Thoracic aorta (tissue), 2 donors: ENCODE measurements at regions not wholly inside any gene's neighbourhood (a gene's known extent, or its start where the extent isn't known, plus 50 kb on each side); places are given as distances from the start of the nearest gene placed in this dataset.

Experiments used
- ATAC-seq: fragments of 150-250 bp; one replicate; pipeline ENCODE4 v1.8.0; 2017; ENCODE audit warnings: low read depth; ENCODE audit not compliant: insufficient number of reproducible peaks, low FRiP score
- DNase-seq: peaks from one replicate; pipeline ENCODE4 v3.0.0-alpha.2; 2020; ENCODE audit warnings: low spot score
- H3K27ac ChIP-seq, 2 donors: fragments of 200-600 bp; sonication (generic); 1 replicate in 1 of 2; 2 replicates in 1 of 2; pipeline ENCODE4 v1.5.1; 2016; ENCODE audit warnings: mild to moderate bottlenecking in 2 of 2, moderate library complexity in 2 of 2
- H3K27me3 ChIP-seq: fragments of 200-600 bp; sonication (generic); replicated peaks from 2 replicates; pipeline ENCODE4 v1.6.0; 2016; ENCODE audit warnings: mild to moderate bottlenecking; ENCODE audit not compliant: insufficient read depth
- H3K36me3 ChIP-seq: fragments of 200-600 bp; sonication (generic); one replicate; pipeline ENCODE4 v1.5.1; 2016
- H3K4me1 ChIP-seq, 2 donors: fragments of 200-600 bp; sonication (generic); 1 replicate in 1 of 2; 2 replicates in 1 of 2; pipeline versions ENCODE4 v1.5.1 to v1.6.0; 2016; ENCODE audit warnings: low read depth in 2 of 2, mild to moderate bottlenecking in 1 of 2; ENCODE audit not compliant: control insufficient read depth in 1 of 2
- H3K4me3 ChIP-seq: fragments of 200-600 bp; sonication (generic); 2 replicates; pipeline ENCODE4 v1.5.1; 2016; ENCODE audit warnings: mild to moderate bottlenecking
- H3K9me3 ChIP-seq: fragments of 200-600 bp; sonication (generic); 2 replicates; pipeline ENCODE4 v1.5.1; 2016
- TF ChIP-seq, protein P1 (sequence below): fragments of 200-600 bp; sonication (generic); IDR thresholded peaks from one replicate; pipeline ENCODE4 v1.5.1; 2019; ENCODE audit warnings: antibody characterized with exemption

DNA sequence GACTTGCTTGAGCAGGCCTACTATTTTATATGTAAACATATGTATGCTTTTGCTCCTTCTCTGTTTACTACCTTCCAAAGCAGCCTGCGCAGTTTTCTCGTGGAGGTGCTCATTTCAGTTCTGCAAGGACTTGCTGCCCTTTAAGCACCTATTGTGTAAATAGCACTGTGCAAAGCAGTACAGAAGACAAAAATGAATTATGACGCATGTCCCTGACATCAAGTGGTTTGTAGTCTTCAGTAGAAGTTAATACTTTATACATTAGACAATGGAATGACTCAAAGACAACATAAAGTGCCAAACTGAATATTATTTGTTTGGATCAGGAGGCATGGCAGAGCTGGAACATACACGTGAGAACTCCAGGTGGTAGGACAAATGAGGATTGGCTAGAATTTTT, 611.7 kb downstream of the LMO4 start:
- Histone ChIP-seq H3K36me3 (no peaks in the 10 kb centered on the region), H3K27me3 (no peaks in the 10 kb centered on the region), H3K27ac (no peak overlapping the region), H3K9me3 (no peaks in the 10 kb centered on the region), H3K4me1 (peaks cover 0 to 12% of the 10 kb centered on the region in 2 donors), H3K4me3 (no peak overlapping the region)
- DNase-seq (no peak), ATAC-seq (no peak)
- TF ChIP-seq, protein P1, sequence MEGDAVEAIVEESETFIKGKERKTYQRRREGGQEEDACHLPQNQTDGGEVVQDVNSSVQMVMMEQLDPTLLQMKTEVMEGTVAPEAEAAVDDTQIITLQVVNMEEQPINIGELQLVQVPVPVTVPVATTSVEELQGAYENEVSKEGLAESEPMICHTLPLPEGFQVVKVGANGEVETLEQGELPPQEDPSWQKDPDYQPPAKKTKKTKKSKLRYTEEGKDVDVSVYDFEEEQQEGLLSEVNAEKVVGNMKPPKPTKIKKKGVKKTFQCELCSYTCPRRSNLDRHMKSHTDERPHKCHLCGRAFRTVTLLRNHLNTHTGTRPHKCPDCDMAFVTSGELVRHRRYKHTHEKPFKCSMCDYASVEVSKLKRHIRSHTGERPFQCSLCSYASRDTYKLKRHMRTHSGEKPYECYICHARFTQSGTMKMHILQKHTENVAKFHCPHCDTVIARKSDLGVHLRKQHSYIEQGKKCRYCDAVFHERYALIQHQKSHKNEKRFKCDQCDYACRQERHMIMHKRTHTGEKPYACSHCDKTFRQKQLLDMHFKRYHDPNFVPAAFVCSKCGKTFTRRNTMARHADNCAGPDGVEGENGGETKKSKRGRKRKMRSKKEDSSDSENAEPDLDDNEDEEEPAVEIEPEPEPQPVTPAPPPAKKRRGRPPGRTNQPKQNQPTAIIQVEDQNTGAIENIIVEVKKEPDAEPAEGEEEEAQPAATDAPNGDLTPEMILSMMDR = no peak

DNA sequence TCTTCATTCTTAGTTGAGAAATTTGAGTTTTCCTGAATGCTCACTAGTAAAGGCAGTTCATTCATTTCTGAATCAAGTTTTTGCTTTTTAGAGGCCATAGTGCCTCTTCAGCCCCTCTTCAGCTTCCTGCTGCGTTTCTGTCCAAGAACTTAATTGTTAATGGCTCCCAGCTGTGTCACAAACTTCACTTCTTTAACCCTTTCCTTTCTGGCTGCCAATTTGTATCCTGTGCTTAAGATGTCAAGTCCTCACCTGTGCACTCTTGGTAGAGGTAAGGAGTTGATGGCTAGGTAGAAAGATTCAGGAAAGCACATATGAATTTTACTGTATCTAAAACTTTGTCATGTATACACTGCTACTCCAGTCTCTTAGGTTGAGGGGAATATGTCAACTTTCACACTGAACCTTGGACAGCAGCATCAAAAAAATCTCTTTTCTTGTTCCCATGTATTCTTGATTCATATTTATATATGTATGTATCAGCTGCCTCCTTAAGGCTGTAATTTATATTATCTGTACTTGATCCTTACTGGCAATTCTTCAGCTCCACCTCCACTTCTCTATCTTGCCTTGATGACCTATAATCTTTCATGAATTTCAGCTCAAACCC, 612.8 kb downstream of the LMO4 start:
- DNase-seq = no peak
- TF ChIP-seq, protein P1 = no peak
- Histone ChIP-seq H3K27me3 (no peaks in the 10 kb centered on the region), H3K9me3 (no peaks in the 10 kb centered on the region), H3K4me3 (no peak overlapping the region), H3K36me3 (no peaks in the 10 kb centered on the region), H3K4me1 (peaks cover 0 to 12% of the 10 kb centered on the region in 2 donors), H3K27ac (peak overlapping the region in 1 of 2 donors; percentile 55)
- no peak for ATAC-seq

DNA sequence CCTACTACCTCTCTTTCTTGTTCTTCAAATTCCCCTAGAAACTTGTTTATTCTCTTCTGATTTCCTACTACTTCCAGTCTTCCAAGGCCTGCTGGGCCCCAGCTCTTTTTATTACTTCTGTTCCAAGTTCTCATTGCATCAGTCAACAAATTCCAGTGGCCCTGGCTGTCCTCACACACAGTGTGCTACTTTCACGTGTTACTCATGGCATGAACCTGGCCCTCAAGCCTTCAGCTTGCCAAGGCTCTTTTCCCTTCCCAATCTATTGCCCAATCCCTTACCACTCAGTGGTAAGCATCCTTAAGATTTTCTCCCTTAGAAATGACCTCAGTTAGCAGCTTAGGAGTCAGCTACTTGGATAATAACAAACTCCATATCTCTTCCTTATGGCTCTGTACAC, 613.5 kb downstream of the LMO4 start:
- no peaks in the 10 kb centered on the region for H3K36me3 ChIP-seq
- DNase-seq = no peak
- no peaks in the 10 kb centered on the region for H3K9me3 ChIP-seq
- H3K27me3 ChIP-seq = no peaks in the 10 kb centered on the region
- TF ChIP-seq, protein P1 = no peak
- H3K27ac ChIP-seq = peak overlapping the region in 1 of 2 donors; percentile 55
- peaks cover 0 to 12% of the 10 kb centered on the region in 2 donors for H3K4me1 ChIP-seq
- H3K4me3 ChIP-seq = no peak overlapping the region
- peak; percentile 96 for ATAC-seq

DNA sequence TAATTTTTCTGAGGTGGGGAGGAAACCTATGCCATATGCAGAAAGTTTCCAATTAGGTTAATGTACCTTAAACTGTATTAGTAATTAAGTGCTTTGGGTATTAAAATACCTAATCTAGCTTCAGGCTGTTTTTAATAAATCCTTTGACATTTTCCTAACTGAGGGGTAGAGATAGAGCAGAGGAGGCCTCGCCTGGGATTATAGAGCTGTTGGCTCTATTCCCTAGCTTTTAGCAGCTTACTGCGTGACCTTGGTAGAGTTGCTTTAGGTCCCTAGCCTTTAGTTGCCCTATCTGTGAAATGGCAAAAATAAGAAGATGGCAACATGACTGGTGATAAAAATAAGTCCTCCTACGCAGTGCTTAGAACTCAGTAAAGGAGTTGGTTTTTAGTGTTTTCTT, 621.0 kb downstream of the LMO4 start:
- peaks cover 5 to 32% of the 10 kb centered on the region in 2 donors for H3K4me1 ChIP-seq
- no peak overlapping the region for H3K4me3 ChIP-seq
- no peaks in the 10 kb centered on the region for H3K9me3 ChIP-seq
- H3K27me3 ChIP-seq = no peaks in the 10 kb centered on the region
- no peaks in the 10 kb centered on the region for H3K36me3 ChIP-seq
- no peak overlapping the region for H3K27ac ChIP-seq
- ATAC-seq = no peak
- no peak for DNase-seq
- TF ChIP-seq, protein P1 = no peak

DNA sequence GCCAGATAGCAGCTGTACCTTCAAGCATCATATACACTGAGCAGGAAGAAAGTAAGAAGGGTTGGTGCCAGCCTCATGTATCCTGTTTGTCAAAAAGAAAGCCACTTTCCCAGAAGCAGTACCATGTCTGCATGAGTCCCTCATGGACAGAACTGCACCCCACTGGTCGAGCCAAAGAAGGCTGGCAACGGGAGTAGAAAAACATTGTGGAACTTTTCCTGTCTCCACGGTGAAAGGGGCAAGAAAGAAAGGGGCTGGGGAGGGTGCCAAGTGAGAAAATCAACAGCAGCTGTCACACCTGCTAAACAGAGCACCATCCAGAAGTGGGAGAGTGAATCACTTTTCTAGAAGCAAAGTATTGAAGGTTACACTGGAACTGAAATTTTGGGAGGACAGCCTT, 621.7 kb downstream of the LMO4 start:
- no peaks in the 10 kb centered on the region for H3K36me3 ChIP-seq
- DNase-seq (no peak), ATAC-seq (no peak)
- H3K4me3 ChIP-seq = no peak overlapping the region
- no peaks in the 10 kb centered on the region for H3K27me3 ChIP-seq
- no peak overlapping the region for H3K27ac ChIP-seq
- peaks cover 5 to 38% of the 10 kb centered on the region in 2 donors for H3K4me1 ChIP-seq
- TF ChIP-seq, protein P1 = no peak
- no peaks in the 10 kb centered on the region for H3K9me3 ChIP-seq
